Thyroid gland (tissue), 4 donors: ENCODE measurements at regions not wholly inside any gene's neighbourhood (a gene's known extent, or its start where the extent isn't known, plus 50 kb on each side); places are given as distances from the start of the nearest gene placed in this dataset.

Source experiments
- DNase-seq, 2 donors: peaks; one replicate each; pipeline ENCODE4 v3.0.0-alpha.2; 2019
- H3K27ac ChIP-seq, 3 donors: fragments of 200-600 bp; sonication (generic); 1 replicate in 2 of 3; 2 replicates in 1 of 3; pipeline ENCODE4 v1.5.1; 2016 to 2019; ENCODE audit warnings: mild to moderate bottlenecking in 1 of 3, moderate library complexity in 1 of 3
- H3K27me3 ChIP-seq: fragments of 200-600 bp; sonication (generic); one replicate; pipeline ENCODE4 v1.5.1; 2019
- H3K36me3 ChIP-seq, 2 donors: fragments of 200-600 bp; sonication (generic); one replicate each; pipeline ENCODE4 v1.5.1; 2016 to 2019
- H3K4me1 ChIP-seq, 2 donors: fragments of 200-600 bp; sonication (generic); one replicate each; pipeline ENCODE4 v1.5.1; 2017 to 2019
- H3K4me3 ChIP-seq, 3 donors: fragments of 200-600 bp; sonication (generic); replicated peaks in 1 of 3; 1 replicate in 2 of 3; 2 replicates in 1 of 3; pipeline ENCODE4 v1.5.1; 2016; ENCODE audit warnings: mild to moderate bottlenecking in 1 of 3
- H3K9me3 ChIP-seq: fragments of 200-600 bp; sonication (generic); one replicate; pipeline ENCODE4 v1.5.1; 2017
- POLR2A ChIP-seq, 2 donors: fragments of 450-650 bp; IDR thresholded peaks; one replicate each; pipeline ENCODE4 v1.6.1; 2017; ENCODE audit warnings: antibody characterized with exemption in 2 of 2, mild to moderate bottlenecking in 2 of 2, moderate library complexity in 1 of 2
- WGBS, 2 donors: methylation state at CpG; one replicate each; pipeline ENCODE4 v1.1.5; 2017; 5-methylcytosine and 5-hydroxymethylcytosine counted together
- intact Hi-C: fragments of 100-400 bp; cut with DNase I; formaldehyde crosslinking; loops from one replicate; pipeline ENCODE4 v1.15.1; 2023
- TF ChIP-seq, protein P1 (sequence below), 6 experiments: fragments of 200-600 bp in 3 of 6; fragments of 450-650 bp in 3 of 6; sonication (generic) in 3 of 6; IDR thresholded peaks; one replicate each; pipeline ENCODE4 v1.5.1; 2016 to 2019; ENCODE audit warnings: antibody characterized with exemption in 6 of 6, mild to moderate bottlenecking in 2 of 6, inconsistent platforms in 1 of 6, moderate library complexity in 1 of 6

DNA sequence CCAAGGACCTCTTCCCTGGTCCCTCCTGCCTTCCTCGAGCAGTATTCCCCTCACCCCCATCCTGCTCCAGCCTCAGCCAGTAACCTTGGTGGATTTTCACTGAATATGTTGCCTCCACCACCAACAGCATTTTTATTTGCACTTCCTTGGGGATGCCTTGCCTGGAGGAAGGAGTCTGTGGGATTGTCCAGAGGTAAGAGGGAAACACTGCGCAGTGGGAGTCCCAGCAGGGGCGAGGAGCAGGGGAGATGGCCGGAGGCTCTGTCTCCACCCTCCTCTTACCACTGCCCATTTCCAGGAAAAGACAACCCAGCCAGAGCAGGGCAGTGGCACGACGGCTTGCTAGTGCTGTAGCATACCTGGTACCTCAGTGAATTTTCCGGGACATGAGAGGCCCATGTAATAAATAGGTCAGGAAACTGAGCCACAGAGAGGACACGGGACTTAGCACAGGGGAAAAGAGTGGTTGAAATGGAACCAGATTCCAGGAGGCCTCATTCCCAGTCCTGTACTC is 388.2 kb upstream of the PODXL start:
- intact Hi-C loops = loop anchor here (10.0 kb wide), 1 partner anchor 630 kb away; the partner anchor contains the start of gene PLXNA4
- H3K27ac ChIP-seq = no peak overlapping the region
- H3K4me1 ChIP-seq = peaks cover 4 to 7% of the 10 kb centered on the region in 2 donors
- no peaks in the 10 kb centered on the region for H3K9me3 ChIP-seq
- no peak overlapping the region for H3K4me3 ChIP-seq
- 81 to 86% methylated on average over 8 of the region's 8 CpGs for WGBS, 2 donors
- no peak for DNase-seq
- TF ChIP-seq POLR2A (IDR thresholded peaks at IDR 0.05) = no peak
- TF ChIP-seq, protein P1, sequence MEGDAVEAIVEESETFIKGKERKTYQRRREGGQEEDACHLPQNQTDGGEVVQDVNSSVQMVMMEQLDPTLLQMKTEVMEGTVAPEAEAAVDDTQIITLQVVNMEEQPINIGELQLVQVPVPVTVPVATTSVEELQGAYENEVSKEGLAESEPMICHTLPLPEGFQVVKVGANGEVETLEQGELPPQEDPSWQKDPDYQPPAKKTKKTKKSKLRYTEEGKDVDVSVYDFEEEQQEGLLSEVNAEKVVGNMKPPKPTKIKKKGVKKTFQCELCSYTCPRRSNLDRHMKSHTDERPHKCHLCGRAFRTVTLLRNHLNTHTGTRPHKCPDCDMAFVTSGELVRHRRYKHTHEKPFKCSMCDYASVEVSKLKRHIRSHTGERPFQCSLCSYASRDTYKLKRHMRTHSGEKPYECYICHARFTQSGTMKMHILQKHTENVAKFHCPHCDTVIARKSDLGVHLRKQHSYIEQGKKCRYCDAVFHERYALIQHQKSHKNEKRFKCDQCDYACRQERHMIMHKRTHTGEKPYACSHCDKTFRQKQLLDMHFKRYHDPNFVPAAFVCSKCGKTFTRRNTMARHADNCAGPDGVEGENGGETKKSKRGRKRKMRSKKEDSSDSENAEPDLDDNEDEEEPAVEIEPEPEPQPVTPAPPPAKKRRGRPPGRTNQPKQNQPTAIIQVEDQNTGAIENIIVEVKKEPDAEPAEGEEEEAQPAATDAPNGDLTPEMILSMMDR (IDR thresholded peaks at IDR 0.05) = no peak
- no peaks in the 10 kb centered on the region for H3K27me3 ChIP-seq
- no peaks in the 10 kb centered on the region for H3K36me3 ChIP-seq

DNA sequence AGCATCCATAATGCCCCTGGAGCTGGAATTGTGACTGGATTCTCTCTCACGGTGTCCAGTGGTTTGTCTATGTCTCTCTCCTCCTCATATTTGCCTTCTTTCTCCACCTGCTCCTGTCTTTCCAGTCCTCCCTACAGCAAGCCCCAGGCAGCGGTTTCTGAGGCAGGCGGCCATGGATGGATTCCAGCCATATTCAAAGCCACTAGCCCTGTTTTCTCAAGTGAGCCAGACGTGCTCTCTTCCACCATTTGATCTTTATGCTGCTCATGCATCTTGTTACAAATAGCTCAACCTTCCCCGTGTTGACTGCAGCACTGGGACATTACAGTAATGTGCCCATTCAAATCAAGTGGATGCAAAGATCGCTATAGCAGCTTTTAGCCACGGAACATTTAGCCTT is 387.2 kb upstream of the PODXL start:
- no peaks in the 10 kb centered on the region for H3K9me3 ChIP-seq
- no peak for TF ChIP-seq POLR2A (IDR thresholded peaks at IDR 0.05)
- TF ChIP-seq, protein P1 (IDR thresholded peaks at IDR 0.05) = no peak
- no peak overlapping the region for H3K4me3 ChIP-seq
- no peak overlapping the region for H3K27ac ChIP-seq
- intact Hi-C loops = loop anchor here (10.0 kb wide), 1 partner anchor 631 kb away; the partner anchor contains the start of gene PLXNA4
- H3K36me3 ChIP-seq = no peaks in the 10 kb centered on the region
- no peak for DNase-seq
- H3K27me3 ChIP-seq = no peaks in the 10 kb centered on the region
- H3K4me1 ChIP-seq = peaks cover 4 to 7% of the 10 kb centered on the region in 2 donors
- WGBS, 2 donors = 47 to 50% methylated on average over 7 of the region's 7 CpGs

DNA sequence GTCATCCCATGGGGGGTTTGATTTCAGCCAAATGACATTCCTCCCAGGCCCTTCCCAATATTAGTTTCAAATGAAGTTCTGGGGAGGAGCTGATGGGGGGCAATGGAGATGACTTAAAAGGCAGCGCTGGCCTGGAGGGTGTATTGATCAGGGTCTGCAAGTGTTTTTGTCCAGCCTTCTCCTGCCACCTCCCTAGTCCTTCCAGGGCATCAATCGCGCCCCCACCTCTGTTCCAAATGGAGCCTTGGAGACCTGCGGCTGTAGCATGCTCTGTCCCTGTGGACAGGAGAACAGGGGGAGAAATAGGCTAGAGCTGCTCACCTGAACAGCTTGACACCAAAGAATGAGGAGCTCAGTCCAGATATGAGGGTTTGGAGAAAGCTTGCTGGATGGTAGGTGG is 386.8 kb upstream of the PODXL start:
- no peaks in the 10 kb centered on the region for H3K27me3 ChIP-seq
- H3K27ac ChIP-seq = no peak overlapping the region
- TF ChIP-seq, protein P1 (IDR thresholded peaks at IDR 0.05) = no peak
- TF ChIP-seq POLR2A (IDR thresholded peaks at IDR 0.05) = no peak
- H3K4me1 ChIP-seq = peaks cover 4 to 7% of the 10 kb centered on the region in 2 donors
- intact Hi-C loops = loop anchor here (10.0 kb wide), 1 partner anchor 632 kb away; the partner anchor contains the start of gene PLXNA4
- no peaks in the 10 kb centered on the region for H3K36me3 ChIP-seq
- DNase-seq = no peak
- H3K9me3 ChIP-seq = no peaks in the 10 kb centered on the region
- H3K4me3 ChIP-seq = no peak overlapping the region
- WGBS, 2 donors = 78 to 95% methylated on average over 4 of the region's 4 CpGs

DNA sequence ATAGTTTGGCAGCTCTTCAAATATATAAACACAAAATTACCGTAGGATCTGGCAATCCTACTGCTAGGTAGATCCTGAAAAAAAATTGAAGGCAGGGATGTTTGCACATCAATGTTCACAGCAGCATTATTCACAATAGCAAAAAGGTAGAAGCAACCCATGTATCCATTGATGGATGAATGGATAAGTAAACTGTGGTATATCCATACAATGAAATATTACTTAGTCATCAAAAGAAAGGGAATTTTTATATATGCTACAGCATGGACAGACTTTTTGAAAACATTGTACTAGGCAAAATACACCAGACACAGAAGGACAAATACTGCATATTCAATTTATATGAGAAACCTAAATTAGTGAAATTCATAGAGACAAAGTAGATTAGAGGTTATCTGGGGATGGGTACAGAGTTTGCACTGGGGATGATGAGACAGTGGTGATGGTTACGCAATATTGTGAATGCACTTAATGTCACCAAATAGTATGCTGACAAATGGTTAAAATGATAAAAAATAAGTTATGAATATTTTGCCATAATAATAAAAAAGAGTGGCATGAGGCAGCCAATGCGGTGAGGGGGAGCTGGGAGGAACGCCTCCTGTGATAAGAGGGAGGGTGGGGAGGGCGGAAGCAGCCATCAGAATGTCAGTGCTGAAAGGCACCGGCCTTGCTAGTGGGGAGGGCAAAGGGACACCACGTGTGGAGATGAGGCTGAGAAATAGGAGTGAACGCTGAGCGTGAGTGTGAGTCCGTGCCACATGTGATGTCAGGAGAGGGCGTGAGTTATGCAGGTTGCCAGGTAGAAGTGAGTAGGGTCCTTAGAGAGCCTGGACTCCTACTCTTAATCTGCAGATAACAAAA is 386.1 kb upstream of the PODXL start:
- H3K4me1 ChIP-seq = peaks cover 4 to 7% of the 10 kb centered on the region in 2 donors
- no peak for DNase-seq
- no peaks in the 10 kb centered on the region for H3K9me3 ChIP-seq
- no peaks in the 10 kb centered on the region for H3K36me3 ChIP-seq
- no peaks in the 10 kb centered on the region for H3K27me3 ChIP-seq
- intact Hi-C loops = loop anchor here (10.0 kb wide), 1 partner anchor 632 kb away; the partner anchor contains the start of gene PLXNA4
- TF ChIP-seq, protein P1 (IDR thresholded peaks at IDR 0.05) = no peak
- no peak for TF ChIP-seq POLR2A (IDR thresholded peaks at IDR 0.05)
- H3K27ac ChIP-seq = no peak overlapping the region
- H3K4me3 ChIP-seq = no peak overlapping the region
- WGBS, 2 donors = 89 to 93% methylated on average over 11 of the region's 11 CpGs

DNA sequence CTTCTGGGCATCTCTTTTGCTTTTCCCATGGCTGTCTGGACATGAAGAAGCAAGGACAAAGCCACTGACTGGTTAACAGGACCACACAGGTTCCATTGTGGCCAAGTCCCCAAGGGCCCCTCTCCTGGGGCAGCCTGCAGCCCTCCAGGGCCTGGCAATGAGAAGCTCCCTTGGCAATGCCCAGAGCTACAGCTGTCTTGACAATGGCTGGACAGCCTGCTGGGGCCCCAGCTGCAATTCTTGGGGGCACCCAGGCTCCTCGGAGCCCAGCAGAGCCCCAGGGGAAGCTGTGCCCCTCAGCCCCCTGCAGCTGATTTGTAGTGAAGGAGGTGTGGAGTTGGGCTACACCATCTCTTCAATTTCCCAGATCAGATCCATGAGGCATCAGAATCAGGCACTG is 384.9 kb upstream of the PODXL start:
- intact Hi-C loops = loop anchor here (10.0 kb wide), 1 partner anchor 634 kb away; the partner anchor contains the start of gene PLXNA4
- Histone ChIP-seq H3K4me3 (no peak overlapping the region), H3K36me3 (no peaks in the 10 kb centered on the region), H3K9me3 (no peaks in the 10 kb centered on the region), H3K4me1 (peaks cover 4 to 7% of the 10 kb centered on the region in 2 donors), H3K27ac (no peak overlapping the region), H3K27me3 (no peaks in the 10 kb centered on the region)
- DNase-seq = no peak
- no peak for TF ChIP-seq POLR2A (IDR thresholded peaks at IDR 0.05)
- TF ChIP-seq, protein P1 (IDR thresholded peaks at IDR 0.05) = no peak
- 77 to 83% methylated on average over 1 of the region's 1 CpG for WGBS, 2 donors
